Neuronal stem cell (in vitro differentiated cells): ENCODE measurements at regions not wholly inside any gene's neighbourhood (a gene's known extent, or its start where the extent isn't known, plus 50 kb on each side); places are given as distances from the start of the nearest gene placed in this dataset.

Experiments used
- DNase-seq: peaks from one replicate; pipeline ENCODE4 v3.0.0-alpha.2; 2013; ENCODE audit warnings: low spot score
- H2AFZ ChIP-seq: one replicate; pipeline ENCODE4 v1.6.1; 2013; ENCODE audit warnings: mild to moderate bottlenecking, low read length, inconsistent platforms
- H2AK5ac ChIP-seq: 2 replicates; pipeline ENCODE4 v1.6.1; 2013; ENCODE audit warnings: low read depth, mild to moderate bottlenecking, inconsistent platforms, low read length, moderate library complexity, mixed read lengths
- H2BK120ac ChIP-seq: 2 replicates; pipeline ENCODE4 v1.6.1; 2013; ENCODE audit warnings: low read depth, mild to moderate bottlenecking, inconsistent platforms, low read length, moderate library complexity, mixed read lengths
- H2BK12ac ChIP-seq: one replicate; pipeline ENCODE4 v1.6.1; 2013; ENCODE audit warnings: low read length, inconsistent platforms
- H2BK15ac ChIP-seq: 2 replicates; pipeline ENCODE4 v1.6.1; 2013; ENCODE audit warnings: mild to moderate bottlenecking, low read length, inconsistent platforms, mixed read lengths
- H2BK5ac ChIP-seq: one replicate; pipeline ENCODE4 v1.6.1; 2013; ENCODE audit warnings: inconsistent platforms, mild to moderate bottlenecking, low read length, moderate library complexity
- H3K14ac ChIP-seq: one replicate; pipeline ENCODE4 v1.6.1; 2013; ENCODE audit warnings: low read length, inconsistent platforms
- H3K18ac ChIP-seq: 2 replicates; pipeline ENCODE4 v1.6.1; 2013; ENCODE audit warnings: low read length, inconsistent platforms
- H3K23ac ChIP-seq: 2 replicates; pipeline ENCODE4 v1.6.1; 2013; ENCODE audit warnings: low read depth, mild to moderate bottlenecking, mixed read lengths, low read length, inconsistent platforms; ENCODE audit not compliant: poor library complexity
- H3K27ac ChIP-seq: replicated peaks from 3 replicates; pipeline ENCODE4 v1.5.1; 2013; ENCODE audit warnings: low read length, inconsistent platforms
- H3K27me3 ChIP-seq, 3 experiments: 2 replicates each; pipeline ENCODE4 v1.6.1; 2013; ENCODE audit warnings: low read length in 3 of 3, mild to moderate bottlenecking in 2 of 3, inconsistent platforms in 1 of 3, low read depth in 1 of 3, mixed read lengths in 1 of 3, moderate library complexity in 1 of 3; ENCODE audit not compliant: control insufficient read depth in 3 of 3, insufficient read depth in 3 of 3
- H3K36me3 ChIP-seq, 2 donors: replicated peaks in 1 of 2; 2 replicates each; pipeline ENCODE4 v1.6.1; 2013; ENCODE audit warnings: low read length in 2 of 2; ENCODE audit not compliant: control insufficient read depth in 2 of 2, insufficient read depth in 2 of 2
- H3K4ac ChIP-seq: 2 replicates; pipeline ENCODE4 v1.6.1; 2013; ENCODE audit warnings: inconsistent platforms, mild to moderate bottlenecking, low read length, moderate library complexity
- H3K4me1 ChIP-seq, 2 donors: 1 replicate in 1 of 2; 2 replicates in 1 of 2; pipeline ENCODE4 v1.6.1; 2013; ENCODE audit warnings: low read length in 2 of 2, low read depth in 1 of 2; ENCODE audit not compliant: control insufficient read depth in 2 of 2, insufficient read depth in 1 of 2
- H3K4me2 ChIP-seq: one replicate; pipeline ENCODE4 v1.6.1; 2013; ENCODE audit warnings: mild to moderate bottlenecking, low read length, inconsistent platforms; ENCODE audit not compliant: insufficient read depth, poor library complexity, severe bottlenecking
- H3K4me3 ChIP-seq, 2 donors: 2 replicates each; pipeline ENCODE4 v1.5.1; 2013; ENCODE audit warnings: low read length in 2 of 2, mild to moderate bottlenecking in 2 of 2, inconsistent platforms in 1 of 2, moderate library complexity in 1 of 2
- H3K79me1 ChIP-seq: one replicate; pipeline ENCODE4 v1.6.1; 2013; ENCODE audit warnings: low read depth, mild to moderate bottlenecking, inconsistent platforms, low read length, moderate library complexity
- H3K9ac ChIP-seq: one replicate; pipeline ENCODE4 v1.6.1; 2013; ENCODE audit warnings: mild to moderate bottlenecking, low read depth, low read length, inconsistent platforms; ENCODE audit not compliant: poor library complexity
- H3K9me3 ChIP-seq, 2 donors: replicated peaks in 1 of 2; 2 replicates each; pipeline versions ENCODE3 to v1.6.1; 2013; ENCODE audit warnings: low read length in 2 of 2, mild to moderate bottlenecking in 2 of 2, inconsistent platforms in 1 of 2, low read depth in 1 of 2, mixed read lengths in 1 of 2, moderate library complexity in 1 of 2; ENCODE audit not compliant: control insufficient read depth in 2 of 2, insufficient read depth in 1 of 2
- H4K8ac ChIP-seq: one replicate; pipeline ENCODE4 v1.6.1; 2013; ENCODE audit warnings: low read depth, mild to moderate bottlenecking, inconsistent platforms, low read length, moderate library complexity
- H4K91ac ChIP-seq: one replicate; pipeline ENCODE4 v1.6.1; 2013; ENCODE audit warnings: low read length, low read depth, mild to moderate bottlenecking, inconsistent platforms; ENCODE audit not compliant: poor library complexity
- WGBS, 2 donors: extraction: QIAGEN DNeasy Blood & Tissue Kit; methylation state at CpG; one replicate each; pipeline ENCODE4 v1.1.7; 2013; ENCODE audit warnings: missing lambda C conversion rate in 2 of 2, mixed read lengths in 1 of 2; ENCODE audit not compliant: insufficient read length in 2 of 2, insufficient replicate concordance in 1 of 2; ENCODE audit errors: extremely low coverage in 2 of 2; 5-methylcytosine and 5-hydroxymethylcytosine counted together

GRCh38 chr1:201602413-201603265, 63.7 kb downstream of the NAV1 start:
- Histone ChIP-seq H3K4me3 (no peak overlapping the region), H2BK12ac (no peak overlapping the region)

DNA sequence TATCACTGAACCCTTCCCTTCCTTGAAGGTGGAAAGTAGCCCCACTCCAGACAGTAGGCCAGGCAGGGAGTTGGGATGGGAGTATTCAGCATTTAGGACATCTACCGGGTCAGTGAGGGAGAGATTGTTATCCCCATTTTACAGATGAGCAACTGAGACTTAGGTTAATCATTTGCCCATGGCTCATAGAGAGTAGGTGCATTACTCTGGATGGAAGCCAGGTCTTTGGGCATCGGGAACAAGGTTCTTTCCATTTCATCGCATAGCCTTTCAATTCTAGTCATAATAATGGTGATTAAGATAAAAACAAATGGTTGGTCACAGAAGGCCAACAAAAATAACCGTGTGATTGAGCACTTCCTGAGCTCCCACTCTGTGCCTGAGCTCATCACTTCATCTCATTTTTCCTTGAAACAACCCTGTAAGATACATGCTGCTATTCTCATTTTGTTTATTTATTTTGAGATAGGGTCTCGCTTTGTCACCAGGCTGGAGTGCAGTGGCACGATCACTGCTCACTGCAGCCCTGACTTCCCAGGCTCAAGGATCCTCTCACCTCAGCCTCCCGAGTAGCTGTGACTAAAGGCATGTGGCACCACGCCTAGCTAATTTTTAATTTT, 64.8 kb downstream of the NAV1 start:
- no peaks in the 10 kb centered on the region for H3K79me1 ChIP-seq
- no peak overlapping the region for H3K18ac ChIP-seq
- H3K4me1 ChIP-seq: peaks cover 0 to 2% of the 10 kb centered on the region in 2 donors
- H2AK5ac ChIP-seq: no peak overlapping the region
- H2BK5ac ChIP-seq: no peak overlapping the region
- H2BK12ac ChIP-seq: no peak overlapping the region
- no peak overlapping the region for H2BK120ac ChIP-seq
- H2BK15ac ChIP-seq: no peak overlapping the region
- no CpG with 5 or more reads among the region's 8 CpGs for WGBS, 2 donors
- no peak overlapping the region for H3K4ac ChIP-seq
- no peak overlapping the region for H4K8ac ChIP-seq
- no peak overlapping the region for H3K4me3 ChIP-seq
- no peak overlapping the region for H3K14ac ChIP-seq
- no peak overlapping the region for H3K23ac ChIP-seq
- no peak overlapping the region for H3K9ac ChIP-seq
- H3K36me3 ChIP-seq: no peaks in the 10 kb centered on the region
- H3K4me2 ChIP-seq: no peak overlapping the region
- H3K27ac ChIP-seq: no peak overlapping the region
- no peak for DNase-seq
- H3K27me3 ChIP-seq: peaks cover 0 to 3% (median 0%) of the 10 kb centered on the region in 3 experiments
- no peak overlapping the region for H4K91ac ChIP-seq
- H3K9me3 ChIP-seq: no peaks in the 10 kb centered on the region
- H2AFZ ChIP-seq: no peak overlapping the region

More at GRCh38 chr1:201602413-201603265, 63.7 kb downstream of the NAV1 start:
- Histone ChIP-seq H3K79me1 (no peaks in the 10 kb centered on the region), H3K14ac (no peak overlapping the region), H2BK5ac (no peak overlapping the region), H3K23ac (no peak overlapping the region), H4K8ac (no peak overlapping the region), H2BK15ac (no peak overlapping the region), H2AFZ (no peak overlapping the region), H3K18ac (no peak overlapping the region), H2BK120ac (no peak overlapping the region), H3K36me3 (no peaks in the 10 kb centered on the region), H3K4me2 (no peak overlapping the region), H3K27ac (no peak overlapping the region), H3K9ac (no peak overlapping the region), H3K4me1 (peaks cover 0 to 2% of the 10 kb centered on the region in 2 donors), H3K4ac (no peak overlapping the region), H4K91ac (no peak overlapping the region), H3K9me3 (no peaks in the 10 kb centered on the region), H3K27me3 (no peaks in the 10 kb centered on the region), H2AK5ac (no peak overlapping the region)
- no CpG with 5 or more reads among the region's 7 CpGs for WGBS, 2 donors
- no peak for DNase-seq

GRCh38 chr1:201605385-201606010, 66.6 kb downstream of the NAV1 start:
- Histone ChIP-seq H2AFZ (no peak overlapping the region), H3K27me3 (peaks cover 0 to 5% (median 0%) of the 10 kb centered on the region in 3 experiments), H3K14ac (peak overlapping the region; percentile 49), H3K23ac (no peak overlapping the region), H2BK15ac (no peak overlapping the region), H3K4ac (no peak overlapping the region), H2BK5ac (no peak overlapping the region), H3K4me3 (no peak overlapping the region), H2BK12ac (no peak overlapping the region), H2BK120ac (no peak overlapping the region), H3K4me2 (no peak overlapping the region), H3K9me3 (no peaks in the 10 kb centered on the region), H3K4me1 (no peaks in the 10 kb centered on the region), H3K79me1 (no peaks in the 10 kb centered on the region), H2AK5ac (no peak overlapping the region), H4K91ac (no peak overlapping the region), H3K18ac (no peak overlapping the region), H4K8ac (no peak overlapping the region), H3K36me3 (no peaks in the 10 kb centered on the region), H3K9ac (no peak overlapping the region), H3K27ac (no peak overlapping the region)
- no peak for DNase-seq
- no CpG with 5 or more reads among the region's 3 CpGs for WGBS, 2 donors

DNA sequence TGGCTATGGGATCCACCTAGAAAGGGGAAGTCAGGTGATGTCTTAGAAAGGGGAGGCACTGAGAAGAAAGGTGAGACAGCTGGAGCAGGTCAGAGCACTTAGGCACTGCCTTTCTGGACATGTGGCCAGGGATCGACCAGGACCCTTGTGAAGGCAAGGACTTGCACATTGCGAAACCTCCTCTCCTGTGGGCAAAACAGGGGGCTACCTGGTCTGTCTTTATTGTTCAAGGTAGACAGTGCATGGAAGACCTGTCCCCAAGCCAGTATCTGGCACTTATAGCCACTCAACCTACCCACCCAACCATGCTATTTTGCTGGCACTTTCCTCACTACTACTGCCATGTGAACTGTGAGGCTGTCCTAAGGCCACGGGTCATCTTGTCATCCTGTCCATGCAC, 67.2 kb downstream of the NAV1 start:
- Histone ChIP-seq H3K27ac (no peak overlapping the region), H4K8ac (no peak overlapping the region), H3K4me1 (peaks cover 0 to 2% of the 10 kb centered on the region in 2 donors), H3K4me3 (no peak overlapping the region), H3K36me3 (no peaks in the 10 kb centered on the region), H3K14ac (no peak overlapping the region), H2BK120ac (no peak overlapping the region), H2BK5ac (no peak overlapping the region), H3K9me3 (no peaks in the 10 kb centered on the region), H2AK5ac (no peak overlapping the region), H3K27me3 (peaks cover 0 to 5% (median 0%) of the 10 kb centered on the region in 3 experiments), H3K79me1 (no peaks in the 10 kb centered on the region), H4K91ac (no peak overlapping the region), H3K9ac (no peak overlapping the region), H3K4ac (no peak overlapping the region), H3K4me2 (no peak overlapping the region), H2AFZ (no peak overlapping the region), H2BK12ac (no peak overlapping the region), H3K18ac (no peak overlapping the region), H2BK15ac (no peak overlapping the region), H3K23ac (no peak overlapping the region)
- WGBS, 2 donors: no CpG with 5 or more reads among the region's 3 CpGs
- no peak for DNase-seq
